H1 (cell line): ENCODE measurements at regions not wholly inside any gene's neighbourhood (a gene's known extent, or its start where the extent isn't known, plus 50 kb on each side); places are given as distances from the start of the nearest gene placed in this dataset.

Experiments used
- CREB1 ChIP-seq: IDR thresholded peaks from 2 replicates; pipeline ENCODE4 v1.6.1; 2012; ENCODE audit warnings: inconsistent platforms
- PHF8 ChIP-seq: fragments of 200-600 bp; sonication (generic); conservative IDR thresholded peaks from 2 replicates; pipeline ENCODE4 v1.7.1; 2012; ENCODE audit warnings: low read depth, mild to moderate bottlenecking, inconsistent platforms, low read length, moderate library complexity
- TAF7 ChIP-seq: optimal IDR thresholded peaks from 2 replicates; pipeline ENCODE3; 2011; ENCODE audit warnings: low read depth, mild to moderate bottlenecking, inconsistent platforms, low read length, moderate library complexity, borderline replicate concordance

GRCh38 chr21:38658511-38658910 lies 147.2 kb upstream of the ETS2 start (continued):
- TF ChIP-seq TAF7 (no peak), PHF8 (no peak), CREB1 (no peak)
